Ectodermal cell (in vitro differentiated cells): ENCODE measurements at regions not wholly inside any gene's neighbourhood (a gene's known extent, or its start where the extent isn't known, plus 50 kb on each side); places are given as distances from the start of the nearest gene placed in this dataset.

Experiments
- H3K27ac ChIP-seq: 2 replicates; pipeline ENCODE4 v1.7.0; 2013; ENCODE audit warnings: mild to moderate bottlenecking, low read depth, low read length; ENCODE audit not compliant: insufficient read depth, poor library complexity, severe bottlenecking
- H3K27me3 ChIP-seq: 2 replicates; pipeline ENCODE4 v1.7.0; 2013; ENCODE audit warnings: mild to moderate bottlenecking, low read length; ENCODE audit not compliant: insufficient read depth, control insufficient read depth, poor library complexity, severe bottlenecking
- H3K36me3 ChIP-seq: one replicate; pipeline ENCODE4 v1.7.0; 2013; ENCODE audit warnings: low read length; ENCODE audit not compliant: control insufficient read depth, insufficient read depth
- H3K4me1 ChIP-seq: one replicate; pipeline ENCODE4 v1.7.0; 2013; ENCODE audit warnings: low read length; ENCODE audit not compliant: control insufficient read depth, insufficient read depth
- H3K4me3 ChIP-seq: 2 replicates; pipeline ENCODE4 v1.7.0; 2013; ENCODE audit warnings: low read depth, low read length, control low read depth; ENCODE audit not compliant: insufficient read depth
- H3K9me3 ChIP-seq: 2 replicates; pipeline ENCODE4 v1.7.0; 2013; ENCODE audit warnings: mild to moderate bottlenecking, low read length, moderate library complexity; ENCODE audit not compliant: control insufficient read depth
- WGBS, 2 experiments: methylation state at CpG; one replicate each; pipeline ENCODE4 v1.1.7; 2013; ENCODE audit warnings: missing lambda C conversion rate in 2 of 2; 5-methylcytosine and 5-hydroxymethylcytosine counted together

- Histone ChIP-seq H3K36me3 (no peaks in the 10 kb centered on the region), H3K27me3 (no peaks in the 10 kb centered on the region), H3K4me1 (peaks cover 19% of the 10 kb centered on the region), H3K27ac (no peak overlapping the region), H3K4me3 (no peak overlapping the region), H3K9me3 (no peaks in the 10 kb centered on the region)
- 100% methylated on average over 1 of the region's 1 CpG for WGBS, 2 experiments
Observed at GRCh38 chr15:81907521-81907920, 138.3 kb downstream of the MEX3B start.

DNA sequence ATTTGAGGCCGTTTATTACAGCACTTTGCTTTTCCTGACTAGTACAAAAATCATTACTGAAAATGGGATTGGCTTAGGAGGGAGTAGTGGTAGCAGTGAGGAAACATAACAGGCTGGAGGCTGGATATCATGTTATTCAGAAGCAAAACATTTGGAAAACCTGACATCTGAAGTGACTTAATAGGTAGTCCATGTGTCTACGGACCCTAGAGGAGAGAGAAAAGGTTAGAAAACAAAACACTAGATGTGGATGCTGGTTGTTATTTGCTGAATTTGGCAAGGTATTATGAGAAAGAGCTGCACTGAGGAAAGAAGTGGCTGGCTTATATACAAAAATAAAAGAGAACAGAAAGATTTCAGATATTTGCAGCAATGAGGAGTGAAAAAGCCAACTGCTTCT, 139.9 kb downstream of the MEX3B start:
- Histone ChIP-seq H3K36me3 (no peaks in the 10 kb centered on the region), H3K4me1 (peaks cover 13% of the 10 kb centered on the region), H3K9me3 (no peaks in the 10 kb centered on the region), H3K27me3 (no peaks in the 10 kb centered on the region), H3K4me3 (no peak overlapping the region), H3K27ac (no peak overlapping the region)
- 94 to 98% methylated on average over 2 of the region's 2 CpGs for whole genome bisulfite sequencing, 2 experiments

- H3K27ac ChIP-seq = no peak overlapping the region
- no peaks in the 10 kb centered on the region for H3K36me3 ChIP-seq
- H3K4me3 ChIP-seq = no peak overlapping the region
- no peaks in the 10 kb centered on the region for H3K27me3 ChIP-seq
- H3K9me3 ChIP-seq = no peaks in the 10 kb centered on the region
- no peaks in the 10 kb centered on the region for H3K4me1 ChIP-seq
- 73 to 74% methylated on average over 5 of the region's 5 CpGs for WGBS, 2 experiments
Observed at GRCh38 chr15:81901319-81901718, 144.5 kb downstream of the MEX3B start.

DNA sequence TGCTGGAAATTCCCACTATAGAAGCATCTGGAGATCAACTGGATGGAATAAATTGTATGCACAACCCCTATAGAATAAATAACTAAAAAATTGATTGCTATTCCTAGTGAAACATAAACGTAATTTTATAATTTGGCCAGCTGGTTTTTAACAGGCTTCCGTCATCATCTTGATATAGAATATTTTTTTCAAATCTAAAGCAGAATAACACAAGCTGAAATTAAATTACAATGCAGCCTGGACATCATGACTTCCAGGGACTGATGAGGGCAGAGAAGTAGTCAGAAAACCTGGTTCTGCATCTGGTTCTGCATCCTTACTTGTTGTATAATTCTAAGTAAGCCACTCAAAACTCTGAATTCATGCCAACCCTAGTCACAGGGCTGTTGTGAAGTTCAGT, 146.1 kb downstream of the MEX3B start:
- no peak overlapping the region for H3K27ac ChIP-seq
- no peaks in the 10 kb centered on the region for H3K36me3 ChIP-seq
- H3K4me3 ChIP-seq = no peak overlapping the region
- no peaks in the 10 kb centered on the region for H3K4me1 ChIP-seq
- WGBS, 2 experiments = 88% methylated on average over 2 of the region's 2 CpGs; no CpG with 5 or more reads in 1 of the 2 experiments
- no peaks in the 10 kb centered on the region for H3K9me3 ChIP-seq
- no peaks in the 10 kb centered on the region for H3K27me3 ChIP-seq

DNA sequence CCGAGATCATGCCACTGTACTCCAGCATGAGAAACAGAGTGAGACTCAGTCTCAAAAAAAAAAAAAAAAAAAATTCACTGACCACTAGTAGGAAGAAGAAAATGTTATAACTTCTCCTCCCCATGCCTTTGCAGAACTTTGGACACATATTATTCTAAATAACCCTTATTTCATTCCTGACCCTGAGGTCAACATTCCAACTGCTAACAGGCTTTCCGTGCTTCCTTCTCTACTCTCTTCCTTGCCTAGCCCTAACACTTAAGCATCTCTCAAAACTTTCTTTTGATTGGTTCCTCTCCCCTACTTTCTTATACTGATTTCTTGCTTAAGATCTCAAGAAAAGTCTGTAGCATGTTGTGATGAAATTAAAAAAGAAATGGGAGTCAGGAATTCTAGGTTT, 146.8 kb downstream of the MEX3B start:
- WGBS, 2 experiments = 98% methylated on average over 2 of the region's 2 CpGs
- Histone ChIP-seq H3K9me3 (no peaks in the 10 kb centered on the region), H3K4me1 (no peaks in the 10 kb centered on the region), H3K27ac (no peak overlapping the region), H3K27me3 (no peaks in the 10 kb centered on the region), H3K4me3 (no peak overlapping the region), H3K36me3 (no peaks in the 10 kb centered on the region)

DNA sequence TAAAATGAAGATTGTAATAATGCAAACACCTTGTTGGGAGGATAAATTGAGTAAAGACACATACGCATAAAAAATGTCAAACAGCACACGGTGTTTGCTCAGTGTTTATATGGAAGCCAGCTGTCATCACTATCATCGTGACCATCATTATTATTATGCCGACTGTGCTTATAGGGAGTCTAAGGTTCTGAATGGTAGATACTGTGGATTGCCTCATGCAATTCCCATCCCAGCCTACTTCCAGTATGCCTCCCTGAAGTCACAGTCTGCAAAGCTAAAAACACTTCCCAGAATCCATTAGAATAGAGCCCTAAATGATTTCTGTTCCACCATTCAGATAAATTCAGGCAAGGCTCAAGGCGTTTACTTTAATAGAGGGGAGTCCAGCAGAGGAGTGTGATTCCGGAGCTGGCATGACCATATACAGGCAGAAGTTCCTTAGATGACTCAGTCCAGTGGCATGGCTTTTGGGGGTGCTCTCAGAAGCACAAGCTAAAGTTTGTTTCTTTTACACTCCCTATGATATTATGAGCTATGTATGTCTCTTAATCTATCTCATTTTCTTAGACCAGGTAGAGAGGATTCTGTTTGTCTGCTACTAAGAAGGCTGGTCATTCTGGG, 148.7 kb downstream of the MEX3B start:
- Histone ChIP-seq H3K27ac (no peak overlapping the region), H3K36me3 (no peaks in the 10 kb centered on the region), H3K27me3 (no peaks in the 10 kb centered on the region), H3K4me3 (no peak overlapping the region), H3K9me3 (no peaks in the 10 kb centered on the region), H3K4me1 (no peaks in the 10 kb centered on the region)
- WGBS, 2 experiments = 91 to 93% methylated on average over 6 of the region's 6 CpGs

DNA sequence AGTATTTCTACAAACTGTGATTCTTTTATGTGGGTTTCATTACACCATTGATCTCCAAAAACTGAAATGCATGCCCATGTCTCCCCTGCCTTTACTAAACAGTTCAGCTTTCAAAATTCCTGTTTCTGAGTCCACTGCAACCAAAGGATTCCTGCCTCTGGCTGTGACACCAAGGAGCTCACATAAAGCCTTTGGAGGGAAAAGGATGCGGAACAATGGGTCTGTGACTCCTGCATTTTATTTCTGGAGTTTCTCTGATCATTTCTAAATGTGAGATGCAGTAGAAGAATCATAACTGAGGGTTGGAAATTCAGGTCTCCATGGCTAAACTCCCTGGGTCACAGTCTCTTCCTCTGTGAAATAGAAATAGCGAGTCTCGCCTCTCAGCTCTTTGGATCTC, 149.5 kb downstream of the MEX3B start:
- WGBS, 2 experiments = 95 to 96% methylated on average over 3 of the region's 3 CpGs
- H3K27me3 ChIP-seq = no peaks in the 10 kb centered on the region
- H3K27ac ChIP-seq = no peak overlapping the region

DNA sequence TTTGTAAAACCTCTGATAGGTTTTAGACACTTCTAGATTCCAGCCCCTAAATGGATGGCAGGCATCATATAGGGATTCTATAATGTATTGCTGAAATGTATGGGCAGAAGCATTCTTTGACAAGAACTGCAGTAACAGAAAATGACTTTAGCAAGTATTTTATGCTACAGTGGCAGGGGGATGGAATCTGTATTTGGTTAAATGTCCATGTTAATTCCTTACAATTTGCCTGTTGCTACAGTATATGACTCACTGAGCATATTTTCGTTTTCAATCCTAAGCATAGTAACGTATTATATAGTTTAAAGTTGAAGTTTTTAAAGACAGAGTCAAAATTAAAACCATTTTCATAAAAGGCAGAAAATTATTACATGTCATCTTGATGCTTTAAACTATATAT, 150.1 kb downstream of the MEX3B start:
- no CpG with 5 or more reads among the region's 2 CpGs for WGBS, 2 experiments
- Histone ChIP-seq H3K4me3 (no peak overlapping the region), H3K27me3 (no peaks in the 10 kb centered on the region), H3K4me1 (no peaks in the 10 kb centered on the region), H3K27ac (no peak overlapping the region), H3K9me3 (no peaks in the 10 kb centered on the region), H3K36me3 (no peaks in the 10 kb centered on the region)

More for the DNA sequence above, 149.5 kb downstream of the MEX3B start:
- Histone ChIP-seq H3K36me3 (no peaks in the 10 kb centered on the region), H3K4me3 (no peak overlapping the region), H3K4me1 (no peaks in the 10 kb centered on the region), H3K9me3 (no peaks in the 10 kb centered on the region)

DNA sequence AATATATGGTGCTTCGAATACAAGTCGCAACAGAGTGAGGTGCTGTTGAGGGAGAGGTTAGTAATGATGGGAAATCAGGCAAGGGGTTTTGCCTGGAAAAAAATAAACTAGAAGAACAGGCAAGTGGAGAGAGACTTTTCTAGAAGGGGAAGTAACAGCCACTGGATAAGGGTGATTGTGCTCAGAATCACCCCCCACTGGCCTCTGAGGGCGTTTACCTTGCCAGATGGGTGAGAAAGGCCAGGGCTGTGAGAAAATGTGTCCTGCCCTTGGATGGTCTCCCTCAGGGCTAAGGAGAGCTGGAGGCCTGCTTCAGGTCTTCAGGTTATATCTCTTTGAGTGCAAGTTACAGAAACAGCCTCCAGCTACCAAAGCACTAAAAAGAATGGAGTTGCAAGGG, 151.8 kb downstream of the MEX3B start:
- Histone ChIP-seq H3K4me3 (no peak overlapping the region), H3K9me3 (no peaks in the 10 kb centered on the region), H3K4me1 (no peaks in the 10 kb centered on the region), H3K27me3 (no peaks in the 10 kb centered on the region), H3K27ac (no peak overlapping the region), H3K36me3 (no peaks in the 10 kb centered on the region)
- 89% methylated on average over 3 of the region's 3 CpGs for WGBS, 2 experiments

DNA sequence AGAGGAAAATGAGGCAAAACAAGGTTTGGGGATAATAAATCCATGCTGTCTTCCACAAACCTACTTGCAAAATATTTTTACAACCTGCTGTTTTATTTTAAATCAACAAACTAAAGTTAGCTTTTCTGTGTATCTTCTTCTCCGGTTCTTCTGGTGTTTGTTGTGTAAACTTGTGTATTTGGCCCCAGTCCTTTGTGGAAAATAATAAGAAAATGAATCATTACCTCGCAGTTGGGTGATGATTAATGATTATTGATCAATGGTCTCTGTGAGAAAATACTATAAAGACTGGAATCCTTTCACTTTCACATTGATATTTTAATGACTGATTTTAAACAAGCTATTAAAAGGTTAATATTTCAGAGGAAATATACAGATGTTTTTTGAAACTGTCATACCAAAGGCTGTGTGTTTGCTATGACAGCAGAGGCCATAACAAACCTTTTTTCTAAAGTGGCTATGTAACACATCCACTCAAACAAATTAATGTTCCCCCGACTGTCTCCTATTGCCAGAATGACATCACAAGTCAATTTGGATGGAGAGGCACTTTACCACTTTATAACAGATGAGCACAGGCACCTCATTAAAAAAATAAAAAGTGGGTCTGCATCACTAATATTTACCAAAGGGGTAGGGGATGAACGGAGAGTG, 152.5 kb downstream of the MEX3B start:
- H3K27ac ChIP-seq = no peak overlapping the region
- no peaks in the 10 kb centered on the region for H3K36me3 ChIP-seq
- H3K4me1 ChIP-seq = no peaks in the 10 kb centered on the region
- no peak overlapping the region for H3K4me3 ChIP-seq
- WGBS, 2 experiments = 95 to 100% methylated on average over 3 to 4 of the region's 4 CpGs
- no peaks in the 10 kb centered on the region for H3K9me3 ChIP-seq
- H3K27me3 ChIP-seq = no peaks in the 10 kb centered on the region
